ENCODE measurements at regions not wholly inside any gene's neighbourhood (a gene's known extent, or its start where the extent isn't known, plus 50 kb on each side); places are given as distances from the start of the nearest gene placed in this dataset.

DNA sequence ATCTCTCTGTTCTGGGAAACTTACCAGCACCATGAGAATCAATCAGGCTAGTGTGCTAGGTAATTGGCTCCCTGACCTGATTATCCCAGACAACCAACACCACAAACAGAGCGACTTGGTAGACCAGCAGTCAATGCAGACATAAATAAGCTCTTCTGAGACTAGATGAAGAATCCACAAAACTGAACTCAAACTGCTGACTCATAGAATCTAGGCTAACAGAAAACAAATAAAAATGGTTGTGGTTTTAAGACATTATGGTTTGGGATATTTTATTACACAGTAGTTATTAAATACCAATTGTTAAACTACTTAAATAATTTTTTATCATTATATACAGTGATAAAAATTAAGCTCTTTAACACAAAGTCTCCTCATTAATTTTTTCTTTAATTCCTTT lies 535.7 kb downstream of the COL11A1 start:
- H3K27ac ChIP-seq (ENCODE audit: low read length): no peak overlapping the region
- no peaks in the 10 kb centered on the region for H3F3A ChIP-seq (ENCODE audit: insufficient read depth, low read length, poor library complexity, severe bottlenecking)
- no peaks in the 10 kb centered on the region for H3K27me3 ChIP-seq (ENCODE audit: insufficient read depth, low read depth, low read length)
- TF ChIP-seq TAF1 (IDR thresholded peaks at IDR 0.05; ENCODE audit: low read depth) (no peak), RAD21 (conservative IDR thresholded peaks at IDR 0.05) (no peak), CTCF (IDR thresholded peaks at IDR 0.05; ENCODE audit: poor library complexity, severe bottlenecking) (no peak), EP300 (conservative IDR thresholded peaks at IDR 0.05; ENCODE audit: poor library complexity, severe bottlenecking) (no peak), MXI1 (conservative IDR thresholded peaks at IDR 0.05; ENCODE audit: poor library complexity, severe bottlenecking) (no peak)
- TF ChIP-seq, protein P1, sequence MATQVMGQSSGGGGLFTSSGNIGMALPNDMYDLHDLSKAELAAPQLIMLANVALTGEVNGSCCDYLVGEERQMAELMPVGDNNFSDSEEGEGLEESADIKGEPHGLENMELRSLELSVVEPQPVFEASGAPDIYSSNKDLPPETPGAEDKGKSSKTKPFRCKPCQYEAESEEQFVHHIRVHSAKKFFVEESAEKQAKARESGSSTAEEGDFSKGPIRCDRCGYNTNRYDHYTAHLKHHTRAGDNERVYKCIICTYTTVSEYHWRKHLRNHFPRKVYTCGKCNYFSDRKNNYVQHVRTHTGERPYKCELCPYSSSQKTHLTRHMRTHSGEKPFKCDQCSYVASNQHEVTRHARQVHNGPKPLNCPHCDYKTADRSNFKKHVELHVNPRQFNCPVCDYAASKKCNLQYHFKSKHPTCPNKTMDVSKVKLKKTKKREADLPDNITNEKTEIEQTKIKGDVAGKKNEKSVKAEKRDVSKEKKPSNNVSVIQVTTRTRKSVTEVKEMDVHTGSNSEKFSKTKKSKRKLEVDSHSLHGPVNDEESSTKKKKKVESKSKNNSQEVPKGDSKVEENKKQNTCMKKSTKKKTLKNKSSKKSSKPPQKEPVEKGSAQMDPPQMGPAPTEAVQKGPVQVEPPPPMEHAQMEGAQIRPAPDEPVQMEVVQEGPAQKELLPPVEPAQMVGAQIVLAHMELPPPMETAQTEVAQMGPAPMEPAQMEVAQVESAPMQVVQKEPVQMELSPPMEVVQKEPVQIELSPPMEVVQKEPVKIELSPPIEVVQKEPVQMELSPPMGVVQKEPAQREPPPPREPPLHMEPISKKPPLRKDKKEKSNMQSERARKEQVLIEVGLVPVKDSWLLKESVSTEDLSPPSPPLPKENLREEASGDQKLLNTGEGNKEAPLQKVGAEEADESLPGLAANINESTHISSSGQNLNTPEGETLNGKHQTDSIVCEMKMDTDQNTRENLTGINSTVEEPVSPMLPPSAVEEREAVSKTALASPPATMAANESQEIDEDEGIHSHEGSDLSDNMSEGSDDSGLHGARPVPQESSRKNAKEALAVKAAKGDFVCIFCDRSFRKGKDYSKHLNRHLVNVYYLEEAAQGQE (IDR thresholded peaks at IDR 0.05; ENCODE audit: borderline replicate concordance): no peak
- no peaks in the 10 kb centered on the region for H4K20me1 ChIP-seq (ENCODE audit: insufficient read depth)
- no peak overlapping the region for H3K4me3 ChIP-seq (ENCODE audit: low read length)
- no peaks in the 10 kb centered on the region for H3K9me3 ChIP-seq (ENCODE audit: low read length)
- no peak overlapping the region for H3K4me2 ChIP-seq (ENCODE audit: low read length)
- no peak overlapping the region for H3K9ac ChIP-seq (ENCODE audit: low read length)
- H3K36me3 ChIP-seq (ENCODE audit: insufficient read depth, low read length): no peaks in the 10 kb centered on the region
- no peaks in the 10 kb centered on the region for H3K79me2 ChIP-seq (replicated peaks; ENCODE audit: insufficient read depth, low read length)
- no peak overlapping the region for H2AFZ ChIP-seq (ENCODE audit: low read depth, low read length)
- no peaks in the 10 kb centered on the region for H3K9me2 ChIP-seq (ENCODE audit: insufficient read depth, low read length)

- Histone ChIP-seq H3K79me2 (replicated peaks; ENCODE audit: insufficient read depth, low read length) (no peaks in the 10 kb centered on the region), H3K9me2 (ENCODE audit: insufficient read depth, low read length) (no peaks in the 10 kb centered on the region), H3K4me2 (ENCODE audit: low read length) (no peak overlapping the region), H3K27ac (ENCODE audit: low read length) (no peak overlapping the region), H3K36me3 (ENCODE audit: insufficient read depth, low read length) (no peaks in the 10 kb centered on the region), H3K4me3 (ENCODE audit: low read length) (no peak overlapping the region), H3K9ac (ENCODE audit: low read length) (no peak overlapping the region), H3K9me3 (ENCODE audit: low read length) (no peaks in the 10 kb centered on the region), H4K20me1 (ENCODE audit: insufficient read depth) (no peaks in the 10 kb centered on the region), H2AFZ (ENCODE audit: low read depth, low read length) (no peak overlapping the region), H3K27me3 (ENCODE audit: insufficient read depth, low read depth, low read length) (no peaks in the 10 kb centered on the region), H3F3A (ENCODE audit: insufficient read depth, low read length, poor library complexity, severe bottlenecking) (no peaks in the 10 kb centered on the region)
- TF ChIP-seq RAD21 (conservative IDR thresholded peaks at IDR 0.05) (peak; percentile 51), POLR2AphosphoS5 (IDR thresholded peaks at IDR 0.05) (no peak), MXI1 (conservative IDR thresholded peaks at IDR 0.05; ENCODE audit: poor library complexity, severe bottlenecking) (no peak), EZH2 (IDR thresholded peaks at IDR 0.05; ENCODE audit: borderline replicate concordance, insufficient read depth, low read length, poor library complexity, severe bottlenecking) (no peak), CTCF (IDR thresholded peaks at IDR 0.05; ENCODE audit: poor library complexity, severe bottlenecking) (peak; percentile 41)
These were observed 542.1 kb downstream of the COL11A1 start for GRCh38 chr1:102566182-102566581.

Measured in neural cell (in vitro differentiated cells).